ENCODE measurements at regions not wholly inside any gene's neighbourhood (a gene's known extent, or its start where the extent isn't known, plus 50 kb on each side); places are given as distances from the start of the nearest gene placed in this dataset.

- 0 out of 4 replicates have a peak, but pooled peaks cover 0 to 4% of the 10 kb centered on the region in 2 experiments for H3K4me1 Mint-ChIP-seq
- H3K27ac ChIP-seq (ENCODE audit: insufficient read length, low read depth, low read length) = no peak overlapping the region
- no peaks in the 10 kb centered on the region for H4K20me1 ChIP-seq (ENCODE audit: control insufficient read depth, insufficient read depth, insufficient read length)
- no peaks in the 10 kb centered on the region for H3K27me3 ChIP-seq (ENCODE audit: insufficient read depth, low read length)
- no peak overlapping the region for H2AFZ ChIP-seq (ENCODE audit: low read length)
- no peak overlapping the region for H2BK5ac ChIP-seq (ENCODE audit: insufficient read length, low read length)
- H3T11ph ChIP-seq (ENCODE audit: low read length) = no peak overlapping the region
- H3K18ac ChIP-seq (ENCODE audit: insufficient read length, low read depth, low read length) = no peak overlapping the region
- H2AK5ac ChIP-seq (ENCODE audit: insufficient read length, low read length) = no peak overlapping the region
- H3K36me3 Mint-ChIP-seq (ENCODE audit: insufficient read depth in 1 of 3, low read depth in 3 of 3) = peaks cover 0 to 18% (median 2%) of the 10 kb centered on the region in 3 experiments; a peak in 4 of 7 replicates
- no peak overlapping the region for H4K8ac ChIP-seq (replicated peaks; ENCODE audit: insufficient read length, low read depth, low read length)
- H3K4me2 ChIP-seq (ENCODE audit: insufficient read depth, insufficient read length, low read length) = no peak overlapping the region
- H3K27ac Mint-ChIP-seq = no peak overlapping the region
- H3K23me2 ChIP-seq (ENCODE audit: insufficient read length, low read depth, low read length, poor library complexity, severe bottlenecking) = no peaks in the 10 kb centered on the region
- no peak for DNase-seq
- H3K9me3 ChIP-seq (ENCODE audit: control insufficient read depth, low read depth, low read length) = no peaks in the 10 kb centered on the region
- H4K5ac ChIP-seq (ENCODE audit: insufficient read length, low read depth, low read length) = no peak overlapping the region
- WGBS (ENCODE audit: extremely low coverage, insufficient read length, low lambda C conversion rate) = no CpG with 5 or more reads among the region's 2 CpGs
- no peak for TF ChIP-seq CTCF (conservative IDR thresholded peaks at IDR 0.05)
- no peak overlapping the region for H2BK120ac ChIP-seq (ENCODE audit: low read depth, low read length, poor library complexity, severe bottlenecking)
- no peaks in the 10 kb centered on the region for H3K79me1 ChIP-seq (ENCODE audit: insufficient read depth, low read depth, low read length, poor library complexity, severe bottlenecking)
- H2BK15ac ChIP-seq (ENCODE audit: low read depth, low read length) = no peak overlapping the region
- H3K9me3 Mint-ChIP-seq = peaks cover 10 to 12% of the 10 kb centered on the region in 2 experiments; a peak in 4 of 5 replicates
- no peaks in the 10 kb centered on the region; the same call in 1 of the 2 replicates for H3K27me3 Mint-ChIP-seq (ENCODE audit: low read depth)
- no peak overlapping the region for H4K91ac ChIP-seq (ENCODE audit: insufficient read length, low read depth, low read length)
- H3K79me2 ChIP-seq (ENCODE audit: insufficient read depth, low read length) = peaks cover 3% of the 10 kb centered on the region; the same call in 1 of the 2 replicates
- H3K23ac ChIP-seq (ENCODE audit: insufficient read length, low read depth, low read length) = no peak overlapping the region
- H3K4ac ChIP-seq (ENCODE audit: low read depth, low read length) = no peak overlapping the region
- H2BK12ac ChIP-seq (ENCODE audit: insufficient read length, low read depth, low read length) = no peak overlapping the region
- H2BK20ac ChIP-seq (ENCODE audit: low read depth, low read length, poor library complexity, severe bottlenecking) = no peak overlapping the region
- H3K4me3 Mint-ChIP-seq = no peak overlapping the region
- no peak overlapping the region for H3K14ac ChIP-seq (ENCODE audit: insufficient read depth, low read length)
- H3K4me1 ChIP-seq (ENCODE audit: insufficient read depth, low read length) = no peaks in the 10 kb centered on the region
- H3K9ac ChIP-seq (ENCODE audit: extremely low read depth, insufficient read length, low read length) = no peak overlapping the region
- no peak overlapping the region for H3K56ac ChIP-seq (ENCODE audit: insufficient read length, low read depth, low read length)
Measured at GRCh38 chr6:95469511-95469910, 107.8 kb upstream of the MANEA start.

Data from H9 (cell line).